ENCODE measurements at regions not wholly inside any gene's neighbourhood (a gene's known extent, or its start where the extent isn't known, plus 50 kb on each side); places are given as distances from the start of the nearest gene placed in this dataset.

DNA sequence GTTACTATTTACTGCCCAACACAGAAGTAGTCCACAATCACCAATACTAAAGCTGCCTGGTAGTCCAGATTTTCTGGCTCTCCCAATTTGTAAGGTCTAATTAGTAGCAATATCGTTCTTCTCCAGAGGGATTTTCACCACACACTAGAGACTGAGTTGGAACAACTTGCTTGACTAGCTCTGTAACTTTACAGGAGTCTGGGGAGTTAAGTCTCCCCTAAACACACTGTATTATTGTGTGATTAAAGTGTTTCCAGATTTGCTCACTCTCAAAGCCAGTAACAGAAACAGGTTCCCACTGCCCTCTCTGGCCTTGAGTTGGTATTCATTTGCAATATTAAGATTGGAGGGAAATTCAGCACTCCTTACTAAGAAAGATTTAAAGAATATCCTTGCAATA, 1175.7 kb downstream of the SORCS1 start:
- intact Hi-C loops (cut with DNase I; ENCODE audit: low total_unique reads) = no loop called here
- Histone ChIP-seq H3K4me3 (no peak overlapping the region), H3K9me3 (no peaks in the 10 kb centered on the region), H3K36me3 (no peaks in the 10 kb centered on the region), H3K4me1 (no peaks in the 10 kb centered on the region), H3K27me3 (no peaks in the 10 kb centered on the region), H3K27ac (no peak overlapping the region)
- no peak for DNase-seq
- TF ChIP-seq EP300 (IDR thresholded peaks at IDR 0.05; ENCODE audit: low read depth) (no peak), POLR2A (IDR thresholded peaks at IDR 0.05) (no peak), POLR2AphosphoS5 (IDR thresholded peaks at IDR 0.05) (no peak)
- TF ChIP-seq, protein P1, sequence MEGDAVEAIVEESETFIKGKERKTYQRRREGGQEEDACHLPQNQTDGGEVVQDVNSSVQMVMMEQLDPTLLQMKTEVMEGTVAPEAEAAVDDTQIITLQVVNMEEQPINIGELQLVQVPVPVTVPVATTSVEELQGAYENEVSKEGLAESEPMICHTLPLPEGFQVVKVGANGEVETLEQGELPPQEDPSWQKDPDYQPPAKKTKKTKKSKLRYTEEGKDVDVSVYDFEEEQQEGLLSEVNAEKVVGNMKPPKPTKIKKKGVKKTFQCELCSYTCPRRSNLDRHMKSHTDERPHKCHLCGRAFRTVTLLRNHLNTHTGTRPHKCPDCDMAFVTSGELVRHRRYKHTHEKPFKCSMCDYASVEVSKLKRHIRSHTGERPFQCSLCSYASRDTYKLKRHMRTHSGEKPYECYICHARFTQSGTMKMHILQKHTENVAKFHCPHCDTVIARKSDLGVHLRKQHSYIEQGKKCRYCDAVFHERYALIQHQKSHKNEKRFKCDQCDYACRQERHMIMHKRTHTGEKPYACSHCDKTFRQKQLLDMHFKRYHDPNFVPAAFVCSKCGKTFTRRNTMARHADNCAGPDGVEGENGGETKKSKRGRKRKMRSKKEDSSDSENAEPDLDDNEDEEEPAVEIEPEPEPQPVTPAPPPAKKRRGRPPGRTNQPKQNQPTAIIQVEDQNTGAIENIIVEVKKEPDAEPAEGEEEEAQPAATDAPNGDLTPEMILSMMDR (IDR thresholded peaks at IDR 0.05) = no peak
- in situ Hi-C loops (cut with MboI; ENCODE audit: low pct_ligation_motif_present in 1 of 4, low pct_unique_long_range_greater_than_20kb in 1 of 4, low sequenced_read_pairs in 3 of 4) = no loop called here
- WGBS, 2 donors (ENCODE audit: low coverage in 1 of 2) = 68 to 89% methylated on average over 1 of the region's 1 CpG

DNA sequence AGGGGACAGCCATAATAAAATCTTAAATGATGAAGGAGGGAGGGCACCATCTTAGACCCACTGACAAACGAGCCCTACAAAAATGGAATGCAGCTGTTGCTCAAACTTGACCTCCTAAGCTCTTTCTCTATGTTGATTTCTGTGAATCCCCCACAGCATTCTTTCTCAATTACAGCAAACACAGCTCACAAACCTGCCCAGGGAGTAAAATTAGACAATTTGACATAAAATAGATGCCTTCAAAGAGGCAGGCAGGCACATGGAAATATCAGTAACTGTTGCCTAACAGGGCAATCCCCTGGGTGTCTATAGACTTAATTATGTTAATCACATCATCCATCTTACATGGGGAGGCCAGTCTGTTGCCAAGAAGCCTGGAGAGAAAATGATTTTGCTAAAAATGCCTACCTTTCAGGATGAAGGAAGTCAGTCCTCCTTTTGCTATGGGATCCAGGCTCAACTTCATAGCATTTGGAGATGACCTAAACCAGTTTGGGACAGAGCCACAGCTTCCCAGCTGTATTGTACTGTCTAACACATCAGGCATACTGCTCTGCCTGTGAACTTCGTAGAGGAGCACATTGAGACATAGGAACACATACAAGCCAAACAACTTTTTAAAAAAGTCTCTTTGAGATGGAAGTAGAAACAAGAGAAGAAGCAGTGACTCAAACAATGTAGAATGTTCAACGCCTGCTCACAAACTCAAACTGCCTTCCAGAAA, 1177.4 kb downstream of the SORCS1 start:
- Histone ChIP-seq H3K9me3 (no peaks in the 10 kb centered on the region), H3K4me3 (no peak overlapping the region), H3K27me3 (no peaks in the 10 kb centered on the region), H3K36me3 (no peaks in the 10 kb centered on the region), H3K27ac (no peak overlapping the region), H3K4me1 (no peaks in the 10 kb centered on the region)
- intact Hi-C loops (cut with DNase I; ENCODE audit: low total_unique reads) = no loop called here
- in situ Hi-C loops (cut with MboI; ENCODE audit: low pct_ligation_motif_present in 1 of 4, low pct_unique_long_range_greater_than_20kb in 1 of 4, low sequenced_read_pairs in 3 of 4) = no loop called here
- TF ChIP-seq, protein P1 (IDR thresholded peaks at IDR 0.05) = no peak
- TF ChIP-seq EP300 (IDR thresholded peaks at IDR 0.05; ENCODE audit: low read depth) = no peak
- TF ChIP-seq POLR2AphosphoS5 (IDR thresholded peaks at IDR 0.05) = no peak
- no peak for TF ChIP-seq POLR2A (IDR thresholded peaks at IDR 0.05)
- DNase-seq = no peak
- 51 to 56% methylated on average over 3 of the region's 3 CpGs for WGBS, 2 donors (ENCODE audit: low coverage in 1 of 2)

DNA sequence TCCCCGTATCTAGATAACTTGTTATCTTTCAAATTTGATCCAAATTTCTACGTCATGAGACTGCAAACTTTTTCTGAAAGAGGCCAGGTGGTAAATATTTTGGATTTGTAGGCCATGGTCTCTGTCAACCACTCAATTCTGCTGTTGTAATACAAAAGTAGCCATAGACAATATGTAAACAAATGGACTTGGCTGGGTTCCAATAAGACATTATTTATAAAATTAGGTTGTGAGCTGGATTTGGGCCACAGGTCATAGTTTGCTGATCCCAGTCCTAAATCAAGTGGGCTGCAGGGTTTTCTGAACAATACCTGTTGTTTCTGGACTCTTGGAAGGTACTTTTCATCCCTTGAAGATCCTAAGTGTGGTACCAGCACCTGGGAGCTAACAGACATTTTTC, 1178.0 kb downstream of the SORCS1 start:
- in situ Hi-C loops (cut with MboI; ENCODE audit: low pct_ligation_motif_present in 1 of 4, low pct_unique_long_range_greater_than_20kb in 1 of 4, low sequenced_read_pairs in 3 of 4) (no loop called here), intact Hi-C loops (cut with DNase I; ENCODE audit: low total_unique reads) (no loop called here)
- 48 to 76% methylated on average over 2 of the region's 2 CpGs for WGBS, 2 donors (ENCODE audit: low coverage in 1 of 2)
- no peak for DNase-seq
- Histone ChIP-seq H3K36me3 (no peaks in the 10 kb centered on the region), H3K9me3 (no peaks in the 10 kb centered on the region), H3K4me3 (no peak overlapping the region), H3K27ac (no peak overlapping the region), H3K4me1 (no peaks in the 10 kb centered on the region), H3K27me3 (no peaks in the 10 kb centered on the region)
- no peak for TF ChIP-seq EP300 (IDR thresholded peaks at IDR 0.05; ENCODE audit: low read depth)

DNA sequence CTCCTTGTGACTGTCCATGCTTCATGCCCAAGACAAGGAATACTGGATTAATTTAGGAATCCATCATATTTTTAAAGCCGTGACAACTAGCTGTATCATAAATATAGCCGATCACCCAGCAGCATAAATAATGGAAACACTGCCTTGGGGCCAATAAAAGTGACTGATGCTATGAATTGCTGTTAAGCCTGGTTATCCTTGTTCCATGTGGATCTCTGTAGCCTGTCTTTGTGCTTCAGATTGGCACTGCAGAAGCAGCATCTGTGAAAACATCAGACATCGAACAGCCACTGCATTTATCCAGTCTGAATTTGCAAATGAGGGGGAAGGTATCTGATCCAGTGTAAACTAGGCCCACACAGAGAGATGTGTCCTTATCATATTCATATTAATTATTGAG, 1181.8 kb downstream of the SORCS1 start:
- H3K4me3 ChIP-seq = no peak overlapping the region
- H3K4me1 ChIP-seq = no peaks in the 10 kb centered on the region
- no peak overlapping the region for H3K27ac ChIP-seq
- H3K27me3 ChIP-seq = no peaks in the 10 kb centered on the region
- no peaks in the 10 kb centered on the region for H3K36me3 ChIP-seq
- in situ Hi-C loops (cut with MboI; ENCODE audit: low pct_ligation_motif_present in 1 of 4, low pct_unique_long_range_greater_than_20kb in 1 of 4, low sequenced_read_pairs in 3 of 4) = no loop called here
- no peaks in the 10 kb centered on the region for H3K9me3 ChIP-seq
- TF ChIP-seq, protein P1 (IDR thresholded peaks at IDR 0.05) = no peak
- TF ChIP-seq POLR2A (IDR thresholded peaks at IDR 0.05) = no peak
- no peak for TF ChIP-seq POLR2AphosphoS5 (IDR thresholded peaks at IDR 0.05)
- no peak for TF ChIP-seq EP300 (IDR thresholded peaks at IDR 0.05; ENCODE audit: low read depth)
- 68 to 81% methylated on average over 3 of the region's 3 CpGs for WGBS, 2 donors (ENCODE audit: low coverage in 1 of 2)
- DNase-seq = no peak
- intact Hi-C loops (cut with DNase I; ENCODE audit: low total_unique reads) = no loop called here

DNA sequence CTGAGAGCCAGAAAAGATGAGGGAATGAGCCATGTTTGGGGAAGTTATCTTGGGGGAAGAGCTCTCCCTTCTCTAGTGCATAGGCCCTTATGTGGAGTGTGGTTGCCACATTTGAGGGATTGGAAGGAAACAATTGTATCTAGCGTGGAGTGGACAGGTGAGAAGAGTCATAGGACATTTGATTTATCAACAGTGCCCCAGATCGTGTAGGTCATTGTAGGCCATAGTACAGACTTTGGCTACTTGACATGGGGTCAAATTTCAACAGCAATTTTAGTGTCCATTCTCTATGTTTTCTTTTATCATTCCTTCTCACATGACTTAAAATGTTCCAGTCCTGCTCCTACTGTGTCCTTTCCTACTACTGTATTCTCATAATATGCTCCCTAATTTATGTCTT, 1182.8 kb downstream of the SORCS1 start:
- H3K36me3 ChIP-seq = no peaks in the 10 kb centered on the region
- TF ChIP-seq EP300 (IDR thresholded peaks at IDR 0.05; ENCODE audit: low read depth) = no peak
- TF ChIP-seq POLR2AphosphoS5 (IDR thresholded peaks at IDR 0.05) = no peak
- TF ChIP-seq, protein P1 (IDR thresholded peaks at IDR 0.05) = no peak
- TF ChIP-seq POLR2A (IDR thresholded peaks at IDR 0.05) = no peak
- H3K4me1 ChIP-seq = no peaks in the 10 kb centered on the region
- DNase-seq = no peak
- H3K27ac ChIP-seq = no peak overlapping the region
- WGBS, 2 donors (ENCODE audit: low coverage in 1 of 2) = 65 to 71% methylated on average over 2 of the region's 2 CpGs
- H3K9me3 ChIP-seq = no peaks in the 10 kb centered on the region
- no peaks in the 10 kb centered on the region for H3K27me3 ChIP-seq
- intact Hi-C loops (cut with DNase I; ENCODE audit: low total_unique reads) = no loop called here
- no peak overlapping the region for H3K4me3 ChIP-seq
- in situ Hi-C loops (cut with MboI; ENCODE audit: low pct_ligation_motif_present in 1 of 4, low pct_unique_long_range_greater_than_20kb in 1 of 4, low sequenced_read_pairs in 3 of 4) = no loop called here
